ENCODE measurements at regions not wholly inside any gene's neighbourhood (a gene's known extent, or its start where the extent isn't known, plus 50 kb on each side); places are given as distances from the start of the nearest gene placed in this dataset.

GRCh38 chr10:71069909-71070666 lies 142.3 kb upstream of the UNC5B start:
- no peak for DNase-seq (ENCODE audit: low read depth)

- DNase-seq (ENCODE audit: low read depth), result no peak
Measured at GRCh38 chr10:71070741-71071140, 141.6 kb upstream of the UNC5B start.

- no peak for DNase-seq (ENCODE audit: low read depth)
Measured at GRCh38 chr10:71072131-71072822, 140.1 kb upstream of the UNC5B start.

GRCh38 chr10:71072823-71073210 lies 139.6 kb upstream of the UNC5B start:
- no peak for DNase-seq (ENCODE audit: low read depth)

- DNase-seq (ENCODE audit: low read depth), result no peak
Measured at GRCh38 chr10:71073451-71074175, 138.8 kb upstream of the UNC5B start.

- no peak for DNase-seq (ENCODE audit: low read depth)
Measured at GRCh38 chr10:71074176-71074755, 138.1 kb upstream of the UNC5B start.

- DNase-seq (ENCODE audit: low read depth), result no peak
Measured at GRCh38 chr10:71075086-71075758, 137.1 kb upstream of the UNC5B start.

GRCh38 chr10:71075759-71076472 lies 136.5 kb upstream of the UNC5B start:
- no peak for DNase-seq (ENCODE audit: low read depth)

- no peak for DNase-seq (ENCODE audit: low read depth)
Measured at GRCh38 chr10:71076473-71077142, 135.8 kb upstream of the UNC5B start.

GRCh38 chr10:71077143-71077581 lies 135.2 kb upstream of the UNC5B start:
- no peak for DNase-seq (ENCODE audit: low read depth)

- no peak for DNase-seq (ENCODE audit: low read depth)
Measured at GRCh38 chr10:71077796-71078453, 134.4 kb upstream of the UNC5B start.

GRCh38 chr10:71078454-71079145 lies 133.8 kb upstream of the UNC5B start:
- no peak for DNase-seq (ENCODE audit: low read depth)

- DNase-seq (ENCODE audit: low read depth), result no peak
Measured at GRCh38 chr10:71079761-71080380, 132.5 kb upstream of the UNC5B start.

GRCh38 chr10:71080381-71081228 lies 131.8 kb upstream of the UNC5B start:
- no peak for DNase-seq (ENCODE audit: low read depth)

- DNase-seq (ENCODE audit: low read depth), result no peak
Measured at GRCh38 chr10:71081229-71081560, 131.2 kb upstream of the UNC5B start.

- no peak for DNase-seq (ENCODE audit: low read depth)
Measured at GRCh38 chr10:71081912-71082311, 130.5 kb upstream of the UNC5B start.

GRCh38 chr10:71082960-71083715 lies 129.2 kb upstream of the UNC5B start:
- no peak for DNase-seq (ENCODE audit: low read depth)

- DNase-seq (ENCODE audit: low read depth), result no peak
Measured at GRCh38 chr10:71083716-71083975, 128.7 kb upstream of the UNC5B start.

Data from amniotic epithelial cell (primary cell).